Esophagus muscularis mucosa (tissue), 4 donors: ENCODE measurements at regions not wholly inside any gene's neighbourhood (a gene's known extent, or its start where the extent isn't known, plus 50 kb on each side); places are given as distances from the start of the nearest gene placed in this dataset.

Experiments used
- CTCF ChIP-seq, 3 experiments: fragments of 200-600 bp in 2 of 3; fragments of 450-650 bp in 1 of 3; sonication (generic) in 2 of 3; IDR thresholded peaks; one replicate each; pipeline ENCODE4 v1.5.1; 2017 to 2019; ENCODE audit warnings: antibody characterized with exemption in 3 of 3, mild to moderate bottlenecking in 2 of 3, moderate library complexity in 1 of 3
- EP300 ChIP-seq: sonication (generic); formaldehyde crosslinking; IDR thresholded peaks from one replicate; pipeline ENCODE4 v1.6.1; 2017; ENCODE audit warnings: antibody characterized with exemption
- POLR2A ChIP-seq: fragments of 450-650 bp; IDR thresholded peaks from one replicate; pipeline ENCODE4 v1.6.1; 2017; ENCODE audit warnings: antibody characterized with exemption, moderate library complexity, mild to moderate bottlenecking, low read depth
- POLR2AphosphoS5 ChIP-seq, 2 donors: sonication (generic); formaldehyde crosslinking; IDR thresholded peaks; one replicate each; pipeline ENCODE4 v1.6.1; 2017; ENCODE audit warnings: antibody characterized with exemption in 2 of 2

- TF ChIP-seq POLR2AphosphoS5 (IDR thresholded peaks at IDR 0.05) (no peak), CTCF (IDR thresholded peaks at IDR 0.05) (no peak), POLR2A (no peak), EP300 (no peak)
Measured at GRCh38 chr1:218694085-218694484, 348.9 kb downstream of the TGFB2 start.
